ENCODE measurements at regions not wholly inside any gene's neighbourhood (a gene's known extent, or its start where the extent isn't known, plus 50 kb on each side); places are given as distances from the start of the nearest gene placed in this dataset.
"Not testable (repeated sequence)": the region's sequence is repeated elsewhere in the genome, so short reads cannot be mapped to it uniquely, and the experiment has no call there.

DNA sequence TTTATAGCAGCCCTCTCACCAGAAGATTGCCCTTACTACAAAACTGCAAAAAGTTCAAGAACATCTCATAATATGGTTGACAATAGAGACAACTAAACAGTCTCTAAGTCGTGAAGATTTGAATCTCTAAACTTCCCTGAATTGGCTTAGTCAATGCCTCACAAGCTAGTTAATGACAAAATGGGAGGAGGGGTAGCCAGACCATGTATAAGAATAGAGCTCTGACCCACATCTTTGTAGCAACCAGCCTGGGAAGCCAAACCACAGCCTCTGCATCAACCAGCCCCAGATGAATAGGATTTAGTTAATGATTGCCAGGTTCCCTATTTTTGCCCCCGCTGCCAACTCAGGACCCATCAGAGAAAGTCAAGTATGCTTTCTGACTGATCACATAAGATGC is 1265.9 kb upstream of the PCDH10 start:
- H2AFZ ChIP-seq (ENCODE audit: low read depth, low read length); H4K20me1 ChIP-seq (ENCODE audit: insufficient read depth, low read length); H3K4me3 ChIP-seq (ENCODE audit: low read length); H3K79me2 ChIP-seq (ENCODE audit: low read length); H3K27ac ChIP-seq (ENCODE audit: low read length); H3K27me3 ChIP-seq (ENCODE audit: low read depth, low read length); H3K4me1 ChIP-seq (ENCODE audit: low read length); H3K4me2 ChIP-seq (ENCODE audit: low read length); H3K9ac ChIP-seq (ENCODE audit: low read length); H3K36me3 ChIP-seq (replicated peaks; ENCODE audit: low read depth, low read length); H3K9me3 ChIP-seq (ENCODE audit: insufficient read depth, low read length): not testable (repeated sequence)

DNA sequence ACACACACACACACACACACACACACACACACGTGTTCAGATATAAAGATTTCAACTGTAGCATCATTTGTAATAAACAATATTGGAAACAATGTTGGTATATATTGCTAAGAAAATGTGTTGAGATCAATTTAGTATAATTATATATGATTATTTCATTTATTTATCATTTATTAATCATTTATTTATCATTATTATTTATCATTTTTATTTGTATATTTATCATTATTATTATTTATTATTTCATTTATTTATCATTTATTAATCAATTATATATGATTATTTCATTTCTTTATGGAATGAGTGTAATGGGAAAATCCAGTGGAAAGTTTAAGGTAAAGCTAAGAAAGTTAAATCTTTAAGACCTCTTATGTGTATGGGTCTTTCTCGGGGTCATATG is 1223.4 kb upstream of the PCDH10 start:
- not testable (repeated sequence) for H3K4me3 ChIP-seq (ENCODE audit: low read length); H3K27me3 ChIP-seq (ENCODE audit: low read depth, low read length); H3K27ac ChIP-seq (ENCODE audit: low read length); H3K79me2 ChIP-seq (ENCODE audit: low read length); H2AFZ ChIP-seq (ENCODE audit: low read depth, low read length); H3K4me1 ChIP-seq (ENCODE audit: low read length); H3K36me3 ChIP-seq (replicated peaks; ENCODE audit: low read depth, low read length); H4K20me1 ChIP-seq (ENCODE audit: insufficient read depth, low read length); H3K4me2 ChIP-seq (ENCODE audit: low read length); H3K9me3 ChIP-seq (ENCODE audit: insufficient read depth, low read length); H3K9ac ChIP-seq (ENCODE audit: low read length)

DNA sequence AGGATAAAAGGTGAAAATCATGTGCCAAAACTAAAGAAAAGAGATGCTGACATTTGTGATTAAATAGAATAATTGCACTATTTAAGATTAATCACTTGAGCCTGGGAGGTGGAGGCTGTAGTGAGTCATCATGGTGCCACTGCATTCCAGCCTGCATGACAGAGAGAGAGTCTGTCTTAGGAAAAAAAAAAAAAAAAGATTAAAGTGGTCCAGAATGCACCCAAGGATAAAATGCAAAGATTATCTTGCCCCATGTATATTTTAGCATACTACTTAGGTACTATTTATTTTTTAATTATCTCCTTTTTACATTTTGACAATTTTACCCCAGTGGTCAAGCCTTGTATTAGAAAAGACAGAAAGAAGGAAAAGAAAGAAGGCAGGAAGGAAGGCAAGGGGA is 1181.4 kb upstream of the PCDH10 start:
- not testable (repeated sequence) for H3K4me1 ChIP-seq (ENCODE audit: low read length); H3K36me3 ChIP-seq (replicated peaks; ENCODE audit: low read depth, low read length); H3K9ac ChIP-seq (ENCODE audit: low read length); H4K20me1 ChIP-seq (ENCODE audit: insufficient read depth, low read length); H2AFZ ChIP-seq (ENCODE audit: low read depth, low read length); H3K27ac ChIP-seq (ENCODE audit: low read length); H3K4me3 ChIP-seq (ENCODE audit: low read length); H3K9me3 ChIP-seq (ENCODE audit: insufficient read depth, low read length); H3K4me2 ChIP-seq (ENCODE audit: low read length); H3K79me2 ChIP-seq (ENCODE audit: low read length); H3K27me3 ChIP-seq (ENCODE audit: low read depth, low read length)

DNA sequence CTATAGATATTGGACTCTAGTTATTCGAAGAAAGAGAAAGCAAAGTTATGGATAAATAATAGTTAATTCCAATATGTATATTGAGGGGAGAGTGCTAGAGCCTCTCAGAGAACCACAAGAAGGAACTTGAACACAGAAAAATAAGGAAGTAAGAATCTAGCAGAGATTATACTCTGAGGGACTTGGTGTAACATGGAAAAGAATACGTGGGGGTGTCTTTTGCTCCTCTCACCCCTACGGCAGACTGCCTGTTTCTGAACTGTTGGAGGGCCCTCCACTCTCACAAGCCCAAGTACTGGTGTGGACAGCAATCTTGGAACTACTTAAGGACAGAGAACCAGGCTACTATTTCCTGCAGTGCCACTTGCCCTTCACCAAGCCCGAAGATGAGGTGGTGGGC is 1174.4 kb upstream of the PCDH10 start:
- Histone ChIP-seq H3K4me2 (ENCODE audit: low read length) (no peak overlapping the region), H3K27ac (ENCODE audit: low read length) (no peak overlapping the region), H3K9me3 (ENCODE audit: insufficient read depth, low read length) (peaks cover 7% of the 10 kb centered on the region; the same call in 1 of the 2 replicates), H4K20me1 (ENCODE audit: insufficient read depth, low read length) (no peaks in the 10 kb centered on the region), H2AFZ (ENCODE audit: low read depth, low read length) (no peak overlapping the region), H3K4me3 (ENCODE audit: low read length) (no peak overlapping the region), H3K4me1 (ENCODE audit: low read length) (peaks cover 4% of the 10 kb centered on the region; the same call in 1 of the 2 replicates), H3K36me3 (replicated peaks; ENCODE audit: low read depth, low read length) (no peaks in the 10 kb centered on the region), H3K27me3 (ENCODE audit: low read depth, low read length) (no peaks in the 10 kb centered on the region), H3K79me2 (ENCODE audit: low read length) (no peaks in the 10 kb centered on the region), H3K9ac (ENCODE audit: low read length) (no peak overlapping the region)
- TF ChIP-seq, protein P1, sequence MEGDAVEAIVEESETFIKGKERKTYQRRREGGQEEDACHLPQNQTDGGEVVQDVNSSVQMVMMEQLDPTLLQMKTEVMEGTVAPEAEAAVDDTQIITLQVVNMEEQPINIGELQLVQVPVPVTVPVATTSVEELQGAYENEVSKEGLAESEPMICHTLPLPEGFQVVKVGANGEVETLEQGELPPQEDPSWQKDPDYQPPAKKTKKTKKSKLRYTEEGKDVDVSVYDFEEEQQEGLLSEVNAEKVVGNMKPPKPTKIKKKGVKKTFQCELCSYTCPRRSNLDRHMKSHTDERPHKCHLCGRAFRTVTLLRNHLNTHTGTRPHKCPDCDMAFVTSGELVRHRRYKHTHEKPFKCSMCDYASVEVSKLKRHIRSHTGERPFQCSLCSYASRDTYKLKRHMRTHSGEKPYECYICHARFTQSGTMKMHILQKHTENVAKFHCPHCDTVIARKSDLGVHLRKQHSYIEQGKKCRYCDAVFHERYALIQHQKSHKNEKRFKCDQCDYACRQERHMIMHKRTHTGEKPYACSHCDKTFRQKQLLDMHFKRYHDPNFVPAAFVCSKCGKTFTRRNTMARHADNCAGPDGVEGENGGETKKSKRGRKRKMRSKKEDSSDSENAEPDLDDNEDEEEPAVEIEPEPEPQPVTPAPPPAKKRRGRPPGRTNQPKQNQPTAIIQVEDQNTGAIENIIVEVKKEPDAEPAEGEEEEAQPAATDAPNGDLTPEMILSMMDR (IDR thresholded peaks at IDR 0.05; ENCODE audit: low read depth, low read length) = no peak
- no peak for TF ChIP-seq EZH2phosphoT487 (IDR thresholded peaks at IDR 0.05; ENCODE audit: low read depth)

DNA sequence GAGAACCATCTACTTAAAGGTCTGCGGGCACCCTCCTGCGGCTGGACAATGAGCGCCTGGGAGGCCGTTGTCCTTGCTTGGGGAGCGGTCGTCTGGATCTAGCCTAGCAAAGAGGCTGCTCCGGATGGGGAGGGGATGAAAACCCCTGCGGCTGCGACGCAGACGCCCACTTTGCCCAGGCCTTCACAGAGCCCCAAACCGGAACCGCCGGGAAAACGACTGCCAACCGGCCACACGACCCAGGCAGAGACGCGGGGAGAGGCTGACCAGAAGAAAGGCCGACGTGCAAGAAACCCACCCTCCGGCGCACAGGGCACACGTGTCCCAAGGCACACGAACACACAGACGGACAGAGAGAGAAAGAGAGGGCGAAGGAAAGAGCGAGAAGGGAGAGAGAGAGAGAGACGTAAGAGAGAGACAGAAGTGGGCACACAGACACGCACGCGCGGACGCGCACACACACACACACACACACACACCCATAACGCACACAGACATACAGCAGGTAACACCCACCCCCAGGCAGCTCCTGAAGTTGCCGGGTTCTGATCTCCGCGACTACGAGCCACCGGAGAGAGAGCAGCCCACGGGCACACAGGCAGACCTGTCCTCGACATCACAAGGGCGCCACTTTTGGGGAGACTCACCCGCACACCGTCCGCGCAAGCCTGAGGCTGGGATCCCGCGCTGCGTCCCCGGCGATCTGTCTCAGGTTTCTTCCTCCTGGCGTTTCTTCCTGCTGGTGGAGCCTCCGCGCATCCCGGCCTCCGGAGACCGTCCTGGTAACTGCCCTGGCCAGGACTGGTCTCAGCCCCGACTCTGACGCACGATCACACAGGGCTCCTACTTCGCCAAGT is 1173.6 kb upstream of the PCDH10 start:
- not testable (repeated sequence) for H3K4me1 ChIP-seq (ENCODE audit: low read length); H2AFZ ChIP-seq (ENCODE audit: low read depth, low read length); H3K27me3 ChIP-seq (ENCODE audit: low read depth, low read length); H3K79me2 ChIP-seq (ENCODE audit: low read length); H3K9ac ChIP-seq (ENCODE audit: low read length); H3K27ac ChIP-seq (ENCODE audit: low read length); H3K9me3 ChIP-seq (ENCODE audit: insufficient read depth, low read length); H3K36me3 ChIP-seq (replicated peaks; ENCODE audit: low read depth, low read length); H4K20me1 ChIP-seq (ENCODE audit: insufficient read depth, low read length); H3K4me2 ChIP-seq (ENCODE audit: low read length); H3K4me3 ChIP-seq (ENCODE audit: low read length)

DNA sequence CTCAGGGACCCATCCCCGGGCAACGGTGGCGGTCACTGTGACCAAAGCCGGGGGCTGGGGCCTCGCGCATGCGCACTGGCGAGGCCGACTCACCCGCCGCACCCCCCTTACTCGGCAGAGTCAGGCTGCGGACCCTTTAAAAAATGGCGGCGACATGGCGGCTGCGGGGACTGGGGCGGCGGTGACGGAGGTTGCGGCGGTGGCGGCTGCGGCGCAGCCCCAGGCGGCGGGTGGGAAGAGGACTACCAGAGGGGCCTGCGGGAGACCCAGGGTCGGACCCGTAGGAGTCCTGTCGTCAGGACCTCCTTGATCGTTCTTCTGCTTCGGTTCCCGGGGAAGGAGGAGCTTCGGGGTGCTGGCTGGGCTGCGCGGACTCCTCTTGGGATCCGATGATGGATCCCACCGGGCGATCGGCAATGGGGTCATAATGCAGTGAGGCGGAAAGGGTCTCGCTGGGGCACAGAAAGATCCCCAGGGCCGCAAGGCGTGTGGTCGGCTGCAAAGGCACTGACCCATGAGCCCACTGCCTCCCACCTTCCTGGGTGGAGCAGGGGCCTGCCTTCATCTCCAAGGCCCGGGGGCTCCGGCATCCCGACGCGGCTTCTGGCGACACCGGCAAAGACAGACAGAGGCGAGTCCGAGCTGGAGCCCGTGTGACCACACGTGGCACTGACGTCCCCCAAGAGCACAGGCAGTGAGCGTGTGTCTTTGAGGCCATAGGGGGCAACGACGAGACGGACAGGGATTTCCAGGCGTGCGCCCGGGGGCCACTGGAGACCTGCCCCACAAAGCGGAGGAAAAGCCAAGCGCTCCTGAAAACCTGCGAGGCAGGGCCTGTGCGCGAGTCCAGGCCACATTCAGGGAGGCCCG is 1172.7 kb upstream of the PCDH10 start:
- H3K4me2 ChIP-seq (ENCODE audit: low read length); H3K36me3 ChIP-seq (replicated peaks; ENCODE audit: low read depth, low read length); H2AFZ ChIP-seq (ENCODE audit: low read depth, low read length); H3K9me3 ChIP-seq (ENCODE audit: insufficient read depth, low read length); H3K4me3 ChIP-seq (ENCODE audit: low read length); H3K4me1 ChIP-seq (ENCODE audit: low read length); H4K20me1 ChIP-seq (ENCODE audit: insufficient read depth, low read length); H3K27me3 ChIP-seq (ENCODE audit: low read depth, low read length); H3K9ac ChIP-seq (ENCODE audit: low read length); H3K27ac ChIP-seq (ENCODE audit: low read length); H3K79me2 ChIP-seq (ENCODE audit: low read length): not testable (repeated sequence)

All from OCI-LY3 (cell line).